ENCODE measurements at regions not wholly inside any gene's neighbourhood (a gene's known extent, or its start where the extent isn't known, plus 50 kb on each side); places are given as distances from the start of the nearest gene placed in this dataset.

- TF ChIP-seq E2F6 (IDR thresholded peaks at IDR 0.05) (no peak), BCL11A (IDR thresholded peaks at IDR 0.05; ENCODE audit: low read depth in 2 of 2, low read length in 2 of 2) (no peak), ZNF274 (IDR thresholded peaks at IDR 0.05; ENCODE audit: borderline replicate concordance, extremely low read depth, low read length) (no peak), RXRA (IDR thresholded peaks at IDR 0.05; ENCODE audit: insufficient read depth, low read depth, low read length) (no peak)
These were observed 653.6 kb upstream of the ITGA1 start (continued) for GRCh38 chr5:52134013-52134650.
